ENCODE measurements at regions not wholly inside any gene's neighbourhood (a gene's known extent, or its start where the extent isn't known, plus 50 kb on each side); places are given as distances from the start of the nearest gene placed in this dataset.

- 69 to 87% methylated on average over 16 of the region's 16 CpGs for WGBS, 2 donors
- TF ChIP-seq POLR2AphosphoS5 (IDR thresholded peaks at IDR 0.05) (no peak), EP300 (IDR thresholded peaks at IDR 0.05) (no peak), POLR2A (IDR thresholded peaks at IDR 0.05) (no peak), CTCF (IDR thresholded peaks at IDR 0.05) (no peak)
Measured at GRCh38 chr4:3343358-3343757, 50.5 kb downstream of the RGS12 start.

GRCh38 chr4:3344104-3344503 is 51.3 kb downstream of the RGS12 start:
- Histone ChIP-seq H3K4me3 (no peak overlapping the region), H3K27ac (peak overlapping the region in 1 of 4 donors; percentile 13), H3K9me3 (no peaks in the 10 kb centered on the region), H3K4me1 (peaks cover 14 to 27% (median 20%) of the 10 kb centered on the region in 4 donors), H3K36me3 (peaks cover 0 to 6% (median 0%) of the 10 kb centered on the region in 4 donors), H3K27me3 (no peaks in the 10 kb centered on the region)
- 90 to 93% methylated on average over 6 to 9 of the region's 9 CpGs for WGBS, 2 donors
- ATAC-seq (ENCODE audit: low FRiP score in 2 of 2) (no peak), DNase-seq (no peak)
- no peak for TF ChIP-seq CTCF (IDR thresholded peaks at IDR 0.05)
- no peak for TF ChIP-seq EP300 (IDR thresholded peaks at IDR 0.05)
- TF ChIP-seq POLR2AphosphoS5 (IDR thresholded peaks at IDR 0.05), result no peak
- no peak for TF ChIP-seq POLR2A (IDR thresholded peaks at IDR 0.05)

More at GRCh38 chr4:3343358-3343757, 50.5 kb downstream of the RGS12 start:
- H3K27ac ChIP-seq, result peak overlapping the region in 2 of 4 donors; percentile 37 to 64
- no peaks in the 10 kb centered on the region for H3K27me3 ChIP-seq
- no peak for ATAC-seq (ENCODE audit: low FRiP score in 2 of 2)
- H3K36me3 ChIP-seq, result peaks cover 0 to 6% (median 0%) of the 10 kb centered on the region in 4 donors
- no peak overlapping the region for H3K4me3 ChIP-seq
- H3K9me3 ChIP-seq, result no peaks in the 10 kb centered on the region
- no peak for DNase-seq
- peaks cover 14 to 27% (median 20%) of the 10 kb centered on the region in 4 donors for H3K4me1 ChIP-seq

- Histone ChIP-seq H3K27ac (peak overlapping the region in 1 of 4 donors; percentile 29), H3K4me3 (no peak overlapping the region), H3K9me3 (no peaks in the 10 kb centered on the region), H3K4me1 (peaks cover 14 to 27% (median 20%) of the 10 kb centered on the region in 4 donors), H3K36me3 (peaks cover 0 to 6% (median 0%) of the 10 kb centered on the region in 4 donors), H3K27me3 (no peaks in the 10 kb centered on the region)
- no peak for TF ChIP-seq POLR2A (IDR thresholded peaks at IDR 0.05)
- no peak for TF ChIP-seq EP300 (IDR thresholded peaks at IDR 0.05)
- no peak for TF ChIP-seq POLR2AphosphoS5 (IDR thresholded peaks at IDR 0.05)
- TF ChIP-seq CTCF (IDR thresholded peaks at IDR 0.05), result no peak
- ATAC-seq (ENCODE audit: low FRiP score in 2 of 2), result no peak
- WGBS, 2 donors, result 87% methylated on average over 4 of the region's 4 CpGs
- DNase-seq, result no peak
Measured at GRCh38 chr4:3344596-3344995, 51.8 kb downstream of the RGS12 start.

GRCh38 chr4:3345384-3345783 is 52.6 kb downstream of the RGS12 start:
- Histone ChIP-seq H3K27ac (peak overlapping the region in 1 of 4 donors; percentile 29), H3K27me3 (no peaks in the 10 kb centered on the region), H3K9me3 (no peaks in the 10 kb centered on the region), H3K36me3 (peaks cover 0 to 6% (median 0%) of the 10 kb centered on the region in 4 donors), H3K4me1 (peaks cover 11 to 23% (median 20%) of the 10 kb centered on the region in 4 donors), H3K4me3 (no peak overlapping the region)
- WGBS, 2 donors, result 90 to 93% methylated on average over 5 of the region's 5 CpGs
- no peak for DNase-seq
- TF ChIP-seq EP300 (IDR thresholded peaks at IDR 0.05), result no peak
- no peak for TF ChIP-seq POLR2A (IDR thresholded peaks at IDR 0.05)
- no peak for TF ChIP-seq CTCF (IDR thresholded peaks at IDR 0.05)
- no peak for TF ChIP-seq POLR2AphosphoS5 (IDR thresholded peaks at IDR 0.05)
- no peak for ATAC-seq (ENCODE audit: low FRiP score in 2 of 2)

GRCh38 chr4:3346146-3346545 is 53.3 kb downstream of the RGS12 start:
- no peaks in the 10 kb centered on the region for H3K27me3 ChIP-seq
- H3K36me3 ChIP-seq, result peaks cover 0 to 6% (median 0%) of the 10 kb centered on the region in 4 donors
- no peak for DNase-seq
- H3K27ac ChIP-seq, result no peak overlapping the region
- TF ChIP-seq POLR2AphosphoS5 (IDR thresholded peaks at IDR 0.05), result no peak
- TF ChIP-seq POLR2A (IDR thresholded peaks at IDR 0.05), result no peak
- TF ChIP-seq EP300 (IDR thresholded peaks at IDR 0.05), result no peak
- peak; percentile 77 to 87 (median 83) for TF ChIP-seq CTCF (IDR thresholded peaks at IDR 0.05)
- 33 to 42% methylated on average over 4 of the region's 4 CpGs for WGBS, 2 donors
- peaks cover 7 to 21% (median 18%) of the 10 kb centered on the region in 4 donors for H3K4me1 ChIP-seq
- H3K9me3 ChIP-seq, result no peaks in the 10 kb centered on the region
- no peak overlapping the region for H3K4me3 ChIP-seq
- ATAC-seq (ENCODE audit: low FRiP score in 2 of 2), result peak; percentile 81 to 93

All from upper lobe of left lung (tissue), 6 donors.